Inflammatory macrophage treated with lipopolysaccharide for 1 hour (primary cell): ENCODE measurements at regions not wholly inside any gene's neighbourhood (a gene's known extent, or its start where the extent isn't known, plus 50 kb on each side); places are given as distances from the start of the nearest gene placed in this dataset.

Experiments
- DNase-seq, 2 donors: peaks; one replicate each; pipeline ENCODE4 v3.0.0-alpha.2; 2020 to 2022

DNA sequence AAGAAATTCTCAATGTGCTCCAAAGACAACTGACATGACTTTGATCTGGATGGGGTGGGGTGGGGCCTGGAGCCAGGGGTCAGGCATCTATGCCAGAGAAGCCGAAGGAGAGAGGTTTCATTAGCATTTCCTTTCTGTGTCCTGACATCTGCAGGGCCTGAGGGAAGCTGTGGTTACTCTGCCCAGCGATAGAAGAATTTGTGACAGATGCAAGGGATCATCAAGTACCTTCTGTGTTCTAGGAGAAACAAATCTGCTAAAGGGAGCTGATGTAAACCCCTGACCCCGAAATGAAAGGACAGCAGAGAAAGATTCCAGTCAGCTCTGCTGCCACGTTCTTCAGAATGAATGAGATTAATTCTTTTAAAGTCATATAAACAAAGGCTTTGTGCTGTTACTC is 335.7 kb downstream of the PRELID2 start:
- no peak for DNase-seq

DNA sequence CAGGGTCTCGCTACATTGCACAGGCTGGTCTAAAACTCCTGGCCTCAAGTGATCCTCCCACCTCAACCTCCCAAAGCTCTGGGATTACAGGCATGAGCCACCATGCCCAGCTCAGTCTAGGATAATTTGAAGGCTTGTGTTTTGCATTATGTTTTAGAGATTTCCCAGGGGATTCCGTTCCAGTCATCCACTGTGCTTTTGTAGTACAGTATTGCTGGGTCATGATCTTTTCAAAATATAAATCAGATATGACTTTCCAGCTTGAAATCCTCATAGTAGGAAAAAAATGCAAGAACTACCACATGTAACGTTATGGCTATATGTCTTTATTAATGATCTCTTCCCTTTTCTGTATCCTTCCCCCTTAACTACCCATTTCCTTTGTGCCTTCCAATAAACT is 338.1 kb downstream of the PRELID2 start:
- DNase-seq, result no peak

DNA sequence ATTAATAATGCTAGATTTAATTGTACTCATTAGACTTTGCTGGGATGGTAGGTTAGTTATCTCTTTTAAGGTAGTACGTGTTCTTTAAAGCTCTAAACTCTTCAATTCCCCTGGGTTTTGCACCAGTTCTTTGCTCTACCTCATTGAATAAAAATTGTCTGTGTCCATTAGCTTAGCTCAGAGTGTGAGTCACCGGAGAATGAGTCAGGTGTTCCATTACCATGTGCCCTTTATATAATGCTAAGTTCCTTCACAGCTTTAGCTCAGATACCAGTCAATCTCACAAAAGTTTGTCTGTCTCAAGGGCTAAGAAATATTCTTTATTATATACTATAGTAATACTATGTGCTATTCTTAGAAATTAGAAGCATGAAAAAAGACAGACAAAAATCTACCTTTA is 339.4 kb downstream of the PRELID2 start:
- DNase-seq, result no peak

DNA sequence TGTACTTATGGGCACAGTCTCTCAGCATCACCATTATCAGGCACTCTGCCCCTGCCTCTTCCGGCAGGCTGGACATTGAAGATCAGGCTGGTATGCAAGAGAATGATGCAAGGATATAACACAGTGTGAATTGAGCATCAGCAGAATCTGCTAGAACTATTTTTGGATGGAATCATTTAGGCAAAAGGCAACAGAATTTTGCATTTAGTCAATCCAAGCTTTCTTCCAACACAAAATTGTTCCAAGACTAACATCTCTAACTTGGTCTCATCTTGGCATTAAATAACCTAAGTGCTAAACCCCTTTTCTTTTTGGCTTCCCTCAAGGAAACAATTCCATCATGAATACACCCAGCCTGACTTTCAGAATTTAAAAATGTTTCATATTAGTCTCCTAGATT is 339.9 kb downstream of the PRELID2 start:
- DNase-seq, result no peak

DNA sequence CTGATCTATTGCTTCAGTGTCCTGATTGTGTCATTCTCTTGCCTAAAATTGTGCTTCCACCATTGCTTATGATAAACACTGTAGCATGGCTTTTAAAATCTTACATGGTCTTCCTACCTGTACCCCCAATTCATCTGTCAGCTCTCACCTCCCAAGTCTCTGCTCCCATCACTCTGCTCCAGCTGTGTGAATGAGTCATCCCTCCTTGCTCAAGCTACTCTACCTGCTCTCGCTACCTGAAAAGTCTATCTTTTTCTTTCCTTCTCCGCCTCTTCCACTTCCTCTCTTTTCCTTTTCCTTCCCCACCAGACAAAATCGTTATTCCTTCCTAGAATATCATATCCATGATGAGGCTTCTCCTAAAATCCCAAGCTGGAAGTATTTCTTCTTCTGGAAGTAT is 341.7 kb downstream of the PRELID2 start:
- no peak for DNase-seq

DNA sequence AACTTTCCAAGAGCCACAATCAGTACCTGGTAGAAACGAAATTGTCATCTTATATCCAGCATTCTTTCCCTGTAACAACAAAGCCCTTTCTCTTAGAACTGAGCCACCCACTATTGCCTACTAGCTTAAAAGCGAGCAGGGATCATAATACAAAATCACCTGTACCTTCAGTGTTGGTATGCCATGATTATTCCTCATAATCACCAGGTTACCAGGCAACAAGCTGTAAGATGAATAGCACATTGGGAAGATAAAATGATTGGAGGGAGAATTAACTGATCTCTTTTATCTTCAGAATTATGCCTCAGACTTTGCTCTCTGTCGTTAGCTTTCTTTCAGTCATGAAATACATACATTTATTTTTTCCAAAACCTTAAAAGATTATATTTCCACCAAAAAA is 345.6 kb downstream of the PRELID2 start:
- no peak for DNase-seq

DNA sequence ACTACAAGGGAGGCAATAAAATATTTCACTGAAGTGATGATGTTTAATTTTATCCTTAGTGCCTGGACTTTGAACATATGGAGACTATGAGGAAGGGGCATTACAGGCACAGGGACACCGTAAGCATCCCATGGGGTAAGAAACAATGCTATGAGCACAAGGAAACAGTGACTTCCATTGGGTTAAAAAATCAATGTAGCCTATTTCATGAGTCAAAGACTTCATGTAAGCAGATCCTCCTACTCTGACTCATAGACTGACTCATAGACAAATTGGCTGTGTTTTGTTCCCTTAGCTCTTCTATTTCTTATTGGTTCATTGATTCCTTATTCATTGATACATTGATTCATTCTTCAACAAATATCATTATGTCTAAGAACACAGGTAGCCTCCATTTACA is 351.0 kb downstream of the PRELID2 start:
- no peak for DNase-seq

DNA sequence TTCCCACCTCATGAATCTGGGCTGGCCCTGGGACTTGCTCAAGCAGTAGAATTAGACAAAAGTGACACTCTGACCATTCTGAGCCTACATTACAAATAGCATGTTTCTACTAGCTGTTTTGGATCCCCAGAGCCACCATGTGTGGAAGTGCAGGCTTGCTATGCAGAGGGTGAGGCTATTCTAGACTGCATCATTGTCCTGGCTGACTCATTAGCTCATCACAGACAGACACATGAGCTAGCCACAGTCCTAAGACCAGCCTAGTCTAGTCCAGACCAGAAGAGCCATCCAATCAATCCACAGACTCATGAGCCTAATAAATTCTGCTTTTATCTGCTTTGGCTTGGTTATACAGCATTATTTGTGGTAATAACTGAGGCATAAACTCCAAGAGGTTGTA is 351.9 kb downstream of the PRELID2 start:
- no peak for DNase-seq

DNA sequence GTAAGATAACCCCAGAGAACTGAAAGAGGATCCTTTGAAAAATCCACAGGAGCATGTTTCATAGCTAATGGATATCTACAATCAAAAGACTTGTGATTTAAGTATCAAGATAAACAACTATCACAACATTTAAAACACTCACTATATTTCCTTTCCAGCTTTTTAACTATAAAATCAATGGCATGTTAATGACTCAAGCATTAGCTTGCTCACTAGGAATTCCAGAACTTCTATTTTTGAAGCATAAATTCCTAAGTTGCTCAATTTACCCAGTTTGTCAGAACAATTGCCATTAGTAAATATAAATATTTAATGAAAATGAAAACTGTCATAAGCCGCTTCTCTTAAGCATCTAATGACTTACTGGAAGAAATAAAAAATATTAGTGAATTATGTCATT is 355.3 kb downstream of the PRELID2 start:
- no peak for DNase-seq

DNA sequence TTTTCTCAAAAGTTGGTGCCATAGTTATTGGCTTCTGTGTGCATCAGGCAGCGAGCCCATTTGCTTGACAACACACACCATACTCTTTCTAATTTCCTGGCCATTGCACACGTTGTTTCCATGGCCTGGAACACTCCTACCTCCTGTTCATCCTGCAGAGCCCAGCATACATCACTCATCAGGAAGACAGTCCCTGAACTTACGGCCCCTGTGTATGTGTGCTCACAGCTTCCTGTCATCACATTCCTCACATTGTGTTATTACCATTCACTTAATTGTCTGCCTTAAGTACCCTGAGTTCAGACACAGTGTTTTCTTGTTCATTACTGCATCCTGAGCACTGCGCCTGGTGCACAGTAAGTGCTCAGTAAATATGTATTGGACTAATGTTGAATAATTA is 355.9 kb downstream of the PRELID2 start:
- no peak for DNase-seq

DNA sequence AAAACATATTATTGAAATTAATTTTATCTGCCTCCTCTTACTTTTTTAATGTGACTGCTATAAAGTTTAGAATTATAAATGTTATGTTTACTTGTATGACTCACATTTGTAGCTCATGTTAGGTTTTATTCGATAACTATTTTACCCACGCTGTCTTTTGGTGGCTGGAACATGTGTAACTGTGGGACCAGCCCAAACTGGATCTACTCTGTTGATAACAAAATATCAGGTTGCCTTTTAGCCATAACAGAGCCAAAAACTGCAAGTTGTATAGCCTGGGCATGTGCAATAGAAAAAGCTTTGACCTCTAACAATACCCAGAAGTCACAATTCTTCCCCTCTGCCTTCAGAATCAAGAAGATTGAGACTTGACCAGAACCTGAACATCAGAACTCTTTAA is 356.5 kb downstream of the PRELID2 start:
- DNase-seq, result no peak

DNA sequence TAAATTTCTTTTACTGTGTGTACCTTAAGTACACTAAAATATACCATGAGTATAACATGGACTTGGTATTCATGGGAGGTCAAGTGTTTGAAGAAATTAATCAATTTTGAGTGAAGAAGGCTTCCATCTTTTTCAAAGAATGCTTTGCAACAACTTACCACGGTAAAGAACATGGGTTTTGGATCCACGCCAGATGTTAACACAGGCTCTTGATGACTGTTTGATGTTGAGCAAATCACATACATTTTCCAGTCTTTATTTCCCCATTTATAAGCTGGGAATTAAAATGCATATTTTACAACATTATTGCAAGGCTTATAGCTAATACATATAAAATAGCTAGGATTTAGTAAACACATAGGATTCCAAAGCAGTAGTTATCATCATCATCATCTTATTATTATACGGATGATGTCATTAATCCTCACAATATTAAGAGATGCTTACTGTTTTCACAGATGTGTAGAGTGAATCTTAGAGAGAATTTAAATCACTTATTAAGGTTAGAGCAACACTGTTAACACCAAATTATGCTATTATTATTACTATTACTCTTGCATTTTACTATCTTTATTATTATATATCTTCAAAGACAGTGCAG is 362.0 kb downstream of the PRELID2 start:
- DNase-seq, result no peak

DNA sequence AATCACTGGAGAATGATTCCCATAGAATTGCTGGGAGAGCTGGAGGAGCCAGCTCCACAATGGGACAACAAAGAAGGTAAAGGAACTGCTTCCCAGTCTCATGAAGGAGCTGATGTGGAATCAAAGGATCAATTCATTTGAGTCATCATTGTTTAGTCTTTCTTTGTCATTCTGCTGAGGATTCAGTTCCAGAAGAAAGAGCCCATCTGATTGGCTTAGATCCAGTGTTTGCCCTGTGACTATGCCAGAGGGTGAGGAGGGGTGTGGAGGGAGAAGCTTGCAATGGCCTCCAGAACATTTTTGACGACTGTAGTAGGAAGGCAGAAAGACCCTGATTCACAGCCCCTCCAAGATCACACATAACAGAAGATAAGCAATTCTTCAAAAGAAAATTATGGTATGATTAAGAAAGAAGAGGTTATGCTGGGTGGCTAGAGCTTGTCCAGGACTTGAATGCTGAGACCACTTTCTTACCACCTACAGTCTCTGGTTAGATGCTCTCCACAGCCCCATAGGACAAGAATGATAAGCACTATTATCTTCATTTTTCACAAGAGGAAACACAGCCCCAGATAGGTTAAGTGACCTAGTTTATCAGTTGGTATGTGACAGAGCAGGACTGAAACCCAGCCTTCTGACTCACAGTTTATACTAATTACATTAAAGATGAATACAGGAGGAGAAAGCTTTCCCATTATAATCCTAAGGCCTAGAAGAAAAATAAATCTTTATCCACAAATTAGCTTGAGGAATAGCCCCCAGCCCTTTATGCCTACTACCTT is 363.1 kb downstream of the PRELID2 start:
- DNase-seq, result no peak

DNA sequence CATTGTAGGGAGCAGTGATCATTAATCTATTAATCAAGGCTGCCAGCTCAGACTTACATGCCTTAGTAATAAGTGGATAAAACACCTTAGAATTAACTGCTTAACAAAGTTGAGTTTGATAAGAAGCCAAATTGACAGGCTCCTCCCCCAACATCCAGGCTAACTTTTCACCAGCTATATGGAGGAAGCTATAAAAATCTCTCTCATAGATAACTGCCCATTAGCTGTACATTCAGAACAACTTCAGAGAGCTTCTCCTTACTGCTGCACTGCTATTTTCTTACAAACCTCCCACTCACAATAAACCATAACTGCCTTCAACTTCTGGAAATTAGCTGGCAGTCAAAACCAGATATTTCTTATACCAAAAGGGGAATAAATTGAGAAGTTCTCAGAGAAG is 364.1 kb downstream of the PRELID2 start:
- DNase-seq, result no peak

DNA sequence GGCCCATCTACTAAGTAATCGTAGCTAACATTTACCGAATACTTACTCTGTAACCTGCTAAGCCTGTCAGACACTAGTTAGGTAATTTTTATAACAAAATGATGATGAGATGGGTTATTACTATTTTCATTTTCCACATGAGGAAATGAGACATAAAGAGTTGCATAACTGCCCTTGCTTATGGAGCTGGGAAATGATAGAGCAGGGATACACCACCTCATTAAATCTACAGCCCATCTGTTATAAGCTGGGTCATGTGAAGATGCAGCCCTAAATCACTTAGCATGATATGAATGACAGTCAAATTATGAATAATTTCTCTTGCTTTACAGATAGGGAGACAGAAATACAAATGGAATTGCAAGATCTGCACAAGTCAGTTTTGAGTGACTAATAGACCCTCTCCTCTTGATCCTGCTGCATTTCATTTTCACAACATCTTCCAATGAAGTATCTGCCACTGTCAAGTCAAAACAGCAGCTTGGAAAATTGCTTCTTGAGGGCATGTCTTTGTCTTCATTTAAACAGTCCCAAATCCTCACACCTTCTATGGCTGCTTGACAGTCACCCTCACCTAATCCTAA is 364.7 kb downstream of the PRELID2 start:
- no peak for DNase-seq

DNA sequence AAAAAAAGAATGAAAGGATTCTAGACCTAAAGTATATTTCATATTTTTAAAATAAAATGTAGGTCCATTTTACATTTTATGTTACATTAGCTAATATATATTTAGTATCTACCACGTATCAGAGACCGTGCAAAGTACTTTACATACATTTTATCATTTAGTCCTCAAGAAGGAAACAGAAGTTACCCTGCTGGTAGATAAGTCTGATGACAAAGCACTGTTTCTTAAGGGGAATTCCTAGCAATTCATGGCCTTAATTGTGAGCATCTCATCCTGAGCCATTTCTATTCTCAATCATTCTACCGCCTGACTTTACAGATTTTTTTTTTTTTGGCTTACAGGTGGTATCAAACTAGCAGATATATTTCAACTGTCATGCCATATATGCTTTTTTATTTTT is 367.7 kb downstream of the PRELID2 start:
- DNase-seq, result no peak

DNA sequence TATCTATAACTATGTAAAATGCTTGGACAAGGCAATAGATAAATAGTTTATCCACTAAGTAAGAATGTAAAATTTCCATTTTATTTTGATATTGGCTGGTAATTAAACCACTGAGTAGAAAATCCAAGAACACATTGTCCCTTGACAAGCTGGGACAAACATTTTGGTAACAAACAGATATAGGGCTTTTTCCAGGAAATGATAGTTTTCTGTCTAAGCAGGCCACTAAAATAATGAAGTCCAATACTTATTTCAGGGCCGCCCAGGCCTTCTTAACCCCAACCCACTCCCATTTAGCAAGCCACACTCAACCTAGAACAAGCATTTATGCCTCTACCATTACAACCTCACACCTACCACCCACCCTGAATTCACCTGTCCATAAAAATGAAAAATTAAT is 368.6 kb downstream of the PRELID2 start:
- DNase-seq, result no peak

DNA sequence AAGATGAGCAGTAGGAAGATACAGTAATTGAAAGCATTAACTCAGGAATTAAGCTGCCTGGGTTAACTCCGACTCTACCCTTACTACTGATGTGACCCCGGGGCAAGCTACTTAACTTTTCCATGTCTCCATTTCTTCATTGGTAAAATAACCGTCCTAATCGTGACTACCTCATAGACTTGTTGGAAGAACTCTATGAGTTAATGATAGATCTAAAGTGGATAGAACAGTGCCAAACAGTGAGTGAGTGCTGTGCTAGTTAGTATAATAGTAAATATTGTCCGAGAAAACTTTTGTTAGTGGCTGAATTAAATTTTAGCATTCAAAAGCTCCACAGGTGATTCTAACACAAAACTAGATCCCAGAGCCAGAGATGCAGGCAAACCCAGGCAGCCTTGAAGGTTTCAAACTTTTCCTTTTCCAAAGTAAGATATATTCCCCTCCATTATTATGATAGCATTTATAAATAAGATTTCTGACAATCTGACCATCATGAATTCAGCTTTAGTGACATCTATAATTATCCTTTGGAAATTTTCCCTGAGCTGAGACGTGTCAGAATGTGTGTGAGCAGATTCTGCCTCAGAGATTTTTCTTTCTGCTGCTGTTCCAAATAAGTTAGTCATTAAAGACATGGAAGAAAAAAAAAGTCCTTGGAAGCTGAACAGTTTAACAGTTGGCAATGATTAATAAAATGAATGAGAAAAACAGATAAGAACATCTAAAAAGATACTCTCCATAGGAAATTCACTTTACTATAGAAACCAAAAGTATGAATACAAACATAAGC is 369.5 kb downstream of the PRELID2 start:
- DNase-seq, result no peak

DNA sequence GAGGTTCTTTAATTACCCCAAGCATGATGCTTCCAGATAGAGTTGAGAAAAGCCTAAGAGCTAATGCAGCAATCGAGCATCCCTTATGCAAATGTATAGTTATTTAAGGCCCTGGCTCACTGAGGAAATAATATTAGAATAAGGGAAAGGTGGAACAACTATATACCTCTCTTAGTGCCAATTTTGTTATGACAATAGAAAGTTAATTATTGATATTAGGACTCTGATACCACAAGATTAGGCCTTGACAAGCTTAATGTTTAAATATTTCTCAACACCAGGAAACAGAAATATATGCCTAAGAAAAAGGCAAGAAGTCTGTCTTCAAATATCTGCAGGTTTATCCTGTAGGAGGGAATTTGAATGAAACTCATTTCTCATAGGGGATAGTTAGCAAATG is 371.0 kb downstream of the PRELID2 start:
- no peak for DNase-seq

DNA sequence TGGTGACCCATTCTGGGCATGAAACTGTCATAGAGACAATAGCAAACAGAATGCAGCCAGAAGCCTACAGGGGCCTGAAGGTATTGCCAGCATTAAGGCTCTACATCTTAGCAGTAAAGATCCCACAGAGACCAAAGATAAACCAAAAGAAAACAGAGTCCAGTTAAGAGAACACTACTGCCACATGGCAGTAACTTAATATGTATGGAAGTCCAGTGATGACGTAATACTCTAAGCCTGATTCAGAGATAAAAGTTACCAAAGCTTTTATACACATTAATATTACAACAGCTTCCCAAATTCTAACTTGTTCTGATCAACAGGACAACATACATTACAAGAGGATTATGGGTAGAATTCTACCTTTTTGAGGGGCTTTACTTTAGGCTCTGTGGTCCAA is 371.5 kb downstream of the PRELID2 start:
- no peak for DNase-seq

DNA sequence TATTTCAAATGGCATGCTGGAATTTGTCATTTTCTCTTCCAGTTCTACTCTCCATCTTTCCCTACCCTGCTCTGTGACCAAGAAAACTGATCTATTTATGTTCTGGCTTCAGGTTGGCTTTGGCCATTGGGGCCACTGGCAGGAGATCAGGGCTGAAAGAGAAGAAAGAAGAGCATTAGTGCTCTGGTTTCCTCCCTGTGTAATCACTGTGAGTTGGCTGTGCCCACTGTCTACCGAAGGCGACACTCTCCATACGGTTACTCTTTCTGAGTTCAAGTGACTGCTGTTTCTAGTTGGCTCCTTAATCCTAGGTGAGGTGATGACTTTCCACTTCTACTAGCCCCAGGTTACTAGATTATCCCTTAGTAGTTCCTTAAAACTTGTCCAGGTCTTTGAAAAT is 372.6 kb downstream of the PRELID2 start:
- DNase-seq, result no peak

DNA sequence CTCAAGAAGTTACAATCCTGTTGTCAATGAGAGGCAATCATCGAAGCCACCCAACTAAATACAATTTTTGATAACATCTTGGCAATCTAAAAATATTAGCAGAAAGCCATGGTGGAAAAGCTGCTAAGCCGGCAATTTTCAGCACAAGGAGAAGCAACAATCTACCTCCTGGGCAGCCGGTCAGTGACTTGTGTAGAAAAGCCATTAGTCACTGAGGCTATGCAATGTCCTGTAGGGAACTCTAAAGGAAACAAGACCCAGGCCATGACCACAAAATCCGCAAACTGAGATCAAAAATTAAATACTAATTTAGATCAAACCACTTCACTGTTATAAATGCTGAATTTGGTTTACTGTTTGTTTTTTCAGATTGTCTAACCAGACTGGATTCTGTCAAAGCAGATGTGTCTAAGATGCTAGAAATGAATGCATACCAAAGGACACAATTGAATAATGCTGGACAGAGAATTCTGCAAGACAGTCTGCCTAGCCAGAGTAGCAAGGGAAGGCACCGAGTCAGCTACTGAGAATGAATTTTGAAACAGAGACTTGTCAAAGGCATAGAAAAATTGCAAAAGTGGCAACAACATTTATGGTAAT is 384.8 kb downstream of the PRELID2 start:
- no peak for DNase-seq

DNA sequence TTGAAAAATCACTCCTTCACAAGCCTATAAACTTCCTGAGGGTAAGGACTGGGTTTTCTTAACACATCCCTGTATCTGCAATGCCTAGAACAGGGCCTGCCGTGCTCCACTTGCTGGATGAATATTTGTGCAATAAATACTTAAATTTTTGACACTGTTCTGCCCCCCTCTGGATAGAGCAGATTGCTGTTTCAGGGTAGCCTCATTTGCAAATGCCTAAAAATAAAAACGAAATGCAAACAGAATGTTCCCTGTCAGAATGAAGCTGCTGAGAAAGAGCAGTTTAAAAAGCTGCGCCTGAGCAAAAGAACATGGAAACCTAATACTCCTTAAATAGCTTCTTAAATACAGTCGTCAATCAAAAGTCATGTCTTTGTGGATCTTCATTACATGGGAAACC is 385.3 kb downstream of the PRELID2 start:
- DNase-seq, result no peak
